ENCODE measurements at regions not wholly inside any gene's neighbourhood (a gene's known extent, or its start where the extent isn't known, plus 50 kb on each side); places are given as distances from the start of the nearest gene placed in this dataset.
"Not testable (repeated sequence)": the region's sequence is repeated elsewhere in the genome, so short reads cannot be mapped to it uniquely, and the experiment has no call there.

- DNase-seq: no peak
Observed at GRCh38 chr11:92546603-92547002, 322.0 kb downstream of the FAT3 start.

- no peak for DNase-seq
Observed at GRCh38 chr11:92550411-92550810, 325.8 kb downstream of the FAT3 start.

- no peak for DNase-seq
Observed at GRCh38 chr11:92550871-92551270, 326.3 kb downstream of the FAT3 start.

- no peak for DNase-seq
Observed at GRCh38 chr11:92552942-92553341, 328.3 kb downstream of the FAT3 start.

DNA sequence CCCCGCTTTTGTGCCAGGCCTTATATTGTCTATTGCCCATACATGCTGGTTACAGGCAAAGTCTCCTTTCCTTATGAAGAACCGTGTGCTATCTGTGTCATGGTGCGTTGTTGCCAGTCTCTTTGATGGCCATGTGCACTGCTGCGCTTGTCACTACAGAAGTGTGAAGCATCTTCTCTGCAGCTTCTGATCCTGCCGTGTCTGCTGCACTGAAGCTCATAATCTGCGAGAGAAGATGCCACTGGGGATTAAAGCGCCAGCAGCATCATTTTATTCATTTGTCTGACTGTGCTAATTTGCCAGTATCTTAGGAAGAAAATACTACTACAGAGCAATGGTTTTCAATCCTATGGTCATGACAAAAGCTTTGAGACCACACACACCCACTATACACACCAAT, 330.1 kb downstream of the FAT3 start:
- DNase-seq: no peak

GRCh38 chr11:92556431-92556830, 331.8 kb downstream of the FAT3 start:
- DNase-seq: no peak

GRCh38 chr11:92557879-92558278, 333.3 kb downstream of the FAT3 start:
- DNase-seq: no peak

DNA sequence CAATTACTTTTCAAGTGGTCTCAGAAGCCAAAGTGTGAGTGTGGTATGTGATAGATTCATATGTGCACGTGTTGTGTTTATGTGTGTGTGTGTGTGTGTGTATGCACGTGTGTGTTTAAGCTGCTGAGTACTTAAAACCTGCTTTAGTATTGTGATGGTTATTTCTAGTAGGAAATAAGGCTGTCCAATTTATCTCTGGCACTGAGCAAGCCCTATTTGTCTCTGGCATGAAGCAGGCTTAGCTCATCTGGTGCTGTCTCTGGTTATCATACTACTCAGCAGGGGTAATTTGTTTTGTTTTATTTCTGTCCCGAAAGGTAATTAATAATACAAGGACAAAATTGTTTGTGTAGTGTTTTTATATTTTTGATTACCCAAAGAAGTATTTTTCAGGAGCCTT, 333.7 kb downstream of the FAT3 start:
- DNase-seq: no peak

- no peak for DNase-seq
Observed at GRCh38 chr11:92569726-92570125, 345.1 kb downstream of the FAT3 start.

DNA sequence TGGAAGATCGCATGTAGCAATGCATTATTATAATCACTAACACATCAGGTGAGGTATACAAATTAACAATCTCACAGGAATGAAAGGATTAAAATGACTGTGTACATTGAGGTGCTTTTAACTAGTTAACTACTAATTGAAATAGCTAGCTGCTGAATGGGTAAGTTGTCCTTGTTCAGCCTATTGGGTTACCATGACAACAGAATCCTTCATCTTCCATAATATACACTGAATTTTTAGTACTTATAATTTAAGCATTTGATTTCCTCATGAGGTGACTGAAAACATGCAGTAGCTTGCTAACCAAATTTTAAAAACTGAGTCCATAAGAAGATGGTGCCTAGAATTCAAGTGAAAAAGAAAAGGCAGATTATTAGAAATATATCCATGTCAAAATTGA, 347.9 kb downstream of the FAT3 start:
- DNase-seq: no peak

- no peak for DNase-seq
Observed at GRCh38 chr11:92576315-92576714, 351.7 kb downstream of the FAT3 start.

GRCh38 chr11:92580908-92581307, 356.3 kb downstream of the FAT3 start:
- DNase-seq: no peak

DNA sequence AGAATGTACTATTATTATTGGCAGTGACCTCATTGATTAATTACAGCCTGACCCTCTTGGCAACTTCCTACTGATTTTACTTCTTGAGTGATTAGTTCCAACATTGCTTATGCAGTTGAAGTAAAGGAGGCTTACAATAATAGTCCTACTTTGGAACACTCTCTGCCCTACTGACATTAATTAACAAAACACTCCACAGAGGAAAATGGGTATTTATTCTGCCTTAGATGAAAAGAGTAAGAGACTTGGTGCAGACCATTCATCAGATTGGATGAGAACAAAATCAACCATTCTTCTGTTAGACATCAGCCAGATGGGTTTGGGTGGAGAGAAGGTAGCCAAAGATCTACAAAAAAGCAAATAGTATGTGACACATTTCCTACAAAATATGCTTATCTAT, 363.8 kb downstream of the FAT3 start:
- DNase-seq: no peak

DNA sequence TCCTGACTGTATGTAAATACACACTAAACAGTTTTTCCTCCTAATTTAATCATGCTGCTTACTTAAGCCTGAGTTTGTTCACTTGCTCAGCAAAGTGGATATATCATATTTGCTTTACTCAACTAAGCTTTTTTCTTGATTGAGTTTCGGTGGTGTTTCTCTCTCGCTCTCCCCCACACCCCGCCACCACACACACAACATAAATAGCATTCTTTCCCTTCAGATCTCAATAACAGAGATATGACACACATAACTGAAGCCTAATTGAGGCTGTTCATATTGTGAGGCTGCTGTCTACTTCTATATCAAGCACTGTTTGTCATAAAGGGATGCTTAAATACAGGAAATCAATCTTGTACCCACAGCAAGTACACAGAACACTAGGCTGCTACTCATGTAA, 364.9 kb downstream of the FAT3 start:
- no peak for DNase-seq

- no peak for DNase-seq
Observed at GRCh38 chr11:92591521-92591920, 366.9 kb downstream of the FAT3 start.

DNA sequence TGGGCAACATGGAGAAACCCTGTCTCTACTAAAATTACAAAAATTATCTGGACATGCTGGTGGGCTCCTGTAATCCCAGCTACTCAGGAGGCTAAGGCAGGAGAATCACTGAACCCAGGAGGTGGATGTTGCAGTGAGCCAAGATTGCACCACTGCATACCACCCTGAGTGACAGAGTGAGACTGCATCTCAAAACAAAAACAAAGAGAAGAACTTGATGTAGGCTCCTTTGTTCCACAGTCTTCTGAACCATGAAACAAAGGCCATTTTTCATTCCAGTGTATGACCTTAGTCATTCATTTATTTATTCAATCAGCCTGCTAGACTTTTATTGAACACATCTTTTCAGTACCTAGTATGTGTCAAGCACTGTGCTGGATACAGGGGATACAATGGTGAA, 369.6 kb downstream of the FAT3 start:
- DNase-seq: no peak

DNA sequence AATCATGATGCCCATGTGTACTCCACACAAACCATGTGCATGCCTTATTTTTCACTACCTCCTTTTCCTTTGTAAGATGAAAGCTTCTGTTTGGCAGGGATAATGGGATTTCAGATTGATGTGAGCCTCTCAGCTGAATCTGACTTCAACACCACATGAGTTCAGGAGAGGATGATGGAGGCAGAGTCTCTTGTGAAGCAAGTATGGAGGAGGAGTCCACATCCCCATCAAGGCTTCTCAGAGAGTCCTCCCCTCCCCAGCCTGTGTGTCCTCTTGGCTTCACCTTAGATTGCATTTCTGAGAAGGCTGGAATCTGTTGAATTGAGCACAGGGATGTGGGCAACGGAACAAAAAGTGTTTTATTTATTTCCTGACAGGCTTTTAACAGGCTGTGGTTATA, 370.4 kb downstream of the FAT3 start:
- no peak for DNase-seq

DNA sequence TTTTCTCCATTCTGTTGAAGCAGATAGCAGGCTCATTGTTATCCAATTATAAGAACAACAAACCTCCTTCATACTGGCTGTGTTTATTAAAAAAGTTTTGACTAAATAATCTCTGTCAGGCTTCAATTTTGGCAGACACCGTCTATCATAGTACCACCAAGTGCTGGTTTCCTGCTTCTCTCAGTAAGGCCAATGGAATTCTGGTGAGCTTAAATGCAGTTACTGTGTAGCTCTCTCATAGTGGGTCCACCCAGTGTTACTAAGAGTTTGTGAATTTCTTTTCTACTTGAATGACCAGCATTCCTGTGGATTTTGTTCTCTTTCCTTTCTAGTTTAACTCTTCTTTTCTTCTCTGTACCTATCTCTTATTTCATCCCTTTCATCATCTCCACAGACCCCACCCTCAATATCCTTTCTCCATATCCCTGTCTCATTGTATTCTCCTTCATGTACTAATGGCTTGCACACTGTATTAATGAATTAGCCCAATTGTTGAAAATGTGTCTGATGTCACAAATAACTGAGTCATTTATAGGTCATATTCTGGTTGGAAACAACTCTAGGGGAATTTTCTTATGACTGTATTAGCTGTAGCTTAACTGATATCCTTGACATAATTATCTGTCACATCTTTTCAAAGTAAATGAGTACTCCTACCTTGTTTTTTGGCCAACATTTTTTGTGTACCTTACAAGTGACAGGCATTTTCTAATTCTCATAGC, 372.1 kb downstream of the FAT3 start:
- DNase-seq: no peak

- DNase-seq: no peak
Observed at GRCh38 chr11:92601048-92601447, 368.4 kb upstream of the MTNR1B start.

- DNase-seq: no peak
Observed at GRCh38 chr11:92605667-92606066, 363.8 kb upstream of the MTNR1B start.

DNA sequence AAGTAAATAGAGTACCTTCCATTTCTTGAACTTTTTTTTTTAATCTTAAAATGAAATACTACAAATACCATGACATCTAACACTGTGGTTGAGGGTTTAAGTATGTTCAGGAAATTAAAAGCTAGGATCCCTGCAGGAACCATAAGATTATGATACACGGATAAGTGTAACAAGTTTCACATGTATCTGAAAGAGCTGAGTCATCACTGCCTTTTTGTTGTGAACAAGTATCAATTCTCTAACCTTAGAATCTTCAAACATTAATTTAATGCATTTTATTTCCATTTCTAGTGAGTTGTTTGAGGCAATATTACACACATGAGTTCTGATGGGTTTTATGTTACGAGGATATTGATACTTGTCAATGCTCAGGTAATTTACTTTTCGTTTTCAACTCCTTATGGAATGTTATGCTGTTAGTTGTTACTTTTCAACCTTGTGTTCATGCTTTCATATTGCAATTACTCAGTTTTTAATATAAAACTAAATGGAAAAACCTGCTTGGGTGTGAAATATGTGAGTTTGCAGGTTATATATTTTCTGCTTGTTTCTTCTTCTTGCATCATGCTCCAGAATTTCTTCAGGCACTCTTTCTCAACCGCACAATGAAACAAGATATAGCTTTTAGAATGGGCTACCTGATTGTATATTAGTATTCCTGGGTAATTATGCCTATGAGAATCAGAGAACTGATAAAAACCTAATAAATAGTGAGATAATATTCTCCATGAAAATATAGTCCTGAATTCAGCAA, 361.3 kb upstream of the MTNR1B start:
- no peak for DNase-seq

GRCh38 chr11:92611157-92611556, 358.3 kb upstream of the MTNR1B start:
- no peak for DNase-seq

DNA sequence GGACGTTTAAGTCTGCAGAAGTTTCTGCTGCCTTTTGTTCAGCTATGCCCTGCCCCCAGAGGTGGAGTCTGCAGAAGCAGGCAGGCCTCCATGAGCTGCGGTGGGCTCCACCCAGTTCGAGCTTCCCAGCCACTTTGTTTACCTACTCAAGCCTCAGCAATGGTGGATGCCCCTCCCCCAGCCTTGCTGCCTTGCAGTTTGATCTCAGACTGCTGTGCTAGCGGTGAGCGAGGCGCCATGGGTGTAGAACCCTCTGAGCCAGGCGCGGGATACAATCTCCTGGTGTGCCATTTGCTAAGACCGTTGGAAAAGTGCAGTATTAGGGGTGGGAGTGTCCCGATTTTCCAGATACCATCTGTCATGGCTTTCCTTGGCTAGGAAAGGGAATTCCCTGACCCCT, 351.4 kb upstream of the MTNR1B start:
- DNase-seq: not testable (repeated sequence)

DNA sequence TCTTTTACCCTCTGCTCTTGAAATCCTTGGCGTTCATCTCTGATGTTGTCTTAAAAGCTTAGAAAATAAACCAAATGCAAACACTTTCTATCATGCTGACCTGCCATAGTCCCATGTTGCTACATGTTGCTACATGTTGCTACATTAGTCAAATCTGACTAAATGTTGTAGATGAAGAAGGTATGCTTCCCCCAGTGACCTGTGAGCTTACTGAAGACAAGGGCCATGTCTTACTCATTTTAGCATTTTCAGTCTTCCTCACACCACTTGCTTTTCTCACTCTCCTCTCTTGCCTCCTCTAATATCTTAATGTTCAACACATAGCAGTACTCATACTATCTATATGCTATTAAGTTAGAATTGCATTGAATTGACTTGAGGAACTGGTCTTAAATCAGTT, 346.4 kb upstream of the MTNR1B start:
- DNase-seq: no peak

DNA sequence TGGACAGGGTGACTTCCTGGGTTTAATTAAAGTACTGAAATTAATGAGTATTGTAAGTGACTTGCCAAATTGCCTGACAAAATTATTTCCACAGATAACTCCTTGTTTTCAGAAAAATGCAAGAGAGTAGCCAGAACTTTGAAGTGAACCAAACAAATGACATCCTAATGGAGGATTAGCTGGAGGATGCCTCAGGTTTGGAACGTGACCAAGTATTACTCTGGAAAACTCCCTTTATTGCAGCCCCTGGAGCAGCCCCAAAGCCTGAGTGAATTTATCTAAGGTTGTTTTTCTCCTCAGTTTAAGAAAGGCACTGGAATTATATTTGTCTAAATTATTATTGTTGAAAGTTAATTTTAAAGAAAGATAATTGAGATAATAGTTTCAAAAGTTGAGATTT, 343.6 kb upstream of the MTNR1B start:
- DNase-seq: no peak
